Progenitor cell of endocrine pancreas (in vitro differentiated cells): ENCODE measurements at regions not wholly inside any gene's neighbourhood (a gene's known extent, or its start where the extent isn't known, plus 50 kb on each side); places are given as distances from the start of the nearest gene placed in this dataset.

Experiments used
- DNase-seq: peaks from one replicate; pipeline ENCODE4 v3.0.0; 2021; ENCODE audit warnings: low spot score; ENCODE audit not compliant: unreplicated experiment
- H3K27ac Mint-ChIP-seq: 2 replicates; pipeline ENCODE4 v1.8.0; 2021; ENCODE audit warnings: mild to moderate bottlenecking, moderate library complexity, mixed read lengths
- H3K27me3 Mint-ChIP-seq: 2 replicates; pipeline ENCODE4 v1.8.0; 2021; ENCODE audit warnings: mixed read lengths
- H3K36me3 Mint-ChIP-seq: 2 replicates; pipeline ENCODE4 v1.8.0; 2022; ENCODE audit warnings: mixed read lengths; ENCODE audit not compliant: insufficient read depth
- H3K4me1 Mint-ChIP-seq: 2 replicates; pipeline ENCODE4 v1.8.0; 2021; ENCODE audit warnings: low read depth, mixed read lengths
- H3K4me3 Mint-ChIP-seq: 2 replicates; pipeline ENCODE4 v1.8.0; 2021; ENCODE audit warnings: low read depth, mild to moderate bottlenecking, moderate library complexity, mixed read lengths
- H3K9me3 Mint-ChIP-seq: 2 replicates; pipeline ENCODE4 v1.8.0; 2021; ENCODE audit warnings: low read depth, mixed read lengths
- TF ChIP-seq, protein P1 (sequence below): fragments of 200-600 bp; sonication (generic); IDR thresholded peaks from one replicate; pipeline ENCODE4 v1.5.0; 2021; ENCODE audit warnings: antibody characterized with exemption, mild to moderate bottlenecking; ENCODE audit not compliant: unreplicated experiment

- peaks cover 3% of the 10 kb centered on the region for H3K9me3 Mint-ChIP-seq
- no peak overlapping the region for H3K4me3 Mint-ChIP-seq
- H3K36me3 Mint-ChIP-seq, result no peaks in the 10 kb centered on the region
- H3K27me3 Mint-ChIP-seq, result peaks cover 2% of the 10 kb centered on the region
- TF ChIP-seq, protein P1, sequence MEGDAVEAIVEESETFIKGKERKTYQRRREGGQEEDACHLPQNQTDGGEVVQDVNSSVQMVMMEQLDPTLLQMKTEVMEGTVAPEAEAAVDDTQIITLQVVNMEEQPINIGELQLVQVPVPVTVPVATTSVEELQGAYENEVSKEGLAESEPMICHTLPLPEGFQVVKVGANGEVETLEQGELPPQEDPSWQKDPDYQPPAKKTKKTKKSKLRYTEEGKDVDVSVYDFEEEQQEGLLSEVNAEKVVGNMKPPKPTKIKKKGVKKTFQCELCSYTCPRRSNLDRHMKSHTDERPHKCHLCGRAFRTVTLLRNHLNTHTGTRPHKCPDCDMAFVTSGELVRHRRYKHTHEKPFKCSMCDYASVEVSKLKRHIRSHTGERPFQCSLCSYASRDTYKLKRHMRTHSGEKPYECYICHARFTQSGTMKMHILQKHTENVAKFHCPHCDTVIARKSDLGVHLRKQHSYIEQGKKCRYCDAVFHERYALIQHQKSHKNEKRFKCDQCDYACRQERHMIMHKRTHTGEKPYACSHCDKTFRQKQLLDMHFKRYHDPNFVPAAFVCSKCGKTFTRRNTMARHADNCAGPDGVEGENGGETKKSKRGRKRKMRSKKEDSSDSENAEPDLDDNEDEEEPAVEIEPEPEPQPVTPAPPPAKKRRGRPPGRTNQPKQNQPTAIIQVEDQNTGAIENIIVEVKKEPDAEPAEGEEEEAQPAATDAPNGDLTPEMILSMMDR, result no peak
- H3K27ac Mint-ChIP-seq, result no peak overlapping the region
- DNase-seq, result no peak
- H3K4me1 Mint-ChIP-seq, result peaks cover 6% of the 10 kb centered on the region
These were observed 126.6 kb upstream of the MIR17HG start for GRCh38 chr13:91220872-91221271.

DNA sequence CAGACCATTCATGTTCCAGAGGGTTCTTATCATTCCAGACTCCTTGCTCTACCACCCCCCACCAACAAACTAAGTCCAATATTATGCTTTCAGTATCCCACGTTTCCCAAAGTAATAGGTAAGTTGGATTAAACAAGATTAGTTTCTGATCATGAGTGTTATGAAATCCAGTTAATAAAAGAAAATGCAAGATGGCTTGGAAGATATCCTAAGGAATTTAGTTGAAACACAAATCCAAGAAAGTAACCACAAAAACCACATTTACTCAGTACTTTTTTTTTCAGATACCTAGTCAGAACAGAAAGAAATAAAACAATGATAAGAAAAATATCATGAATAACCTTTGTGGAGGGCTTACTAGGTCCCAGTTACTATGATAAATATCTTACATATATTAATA, 119.4 kb upstream of the MIR17HG start:
- Mint-ChIP-seq H3K36me3 (no peaks in the 10 kb centered on the region), H3K4me1 (peaks cover 8% of the 10 kb centered on the region), H3K9me3 (peaks cover 3% of the 10 kb centered on the region), H3K27ac (no peak overlapping the region), H3K27me3 (no peaks in the 10 kb centered on the region), H3K4me3 (no peak overlapping the region)
- no peak for DNase-seq
- TF ChIP-seq, protein P1, result no peak

DNA sequence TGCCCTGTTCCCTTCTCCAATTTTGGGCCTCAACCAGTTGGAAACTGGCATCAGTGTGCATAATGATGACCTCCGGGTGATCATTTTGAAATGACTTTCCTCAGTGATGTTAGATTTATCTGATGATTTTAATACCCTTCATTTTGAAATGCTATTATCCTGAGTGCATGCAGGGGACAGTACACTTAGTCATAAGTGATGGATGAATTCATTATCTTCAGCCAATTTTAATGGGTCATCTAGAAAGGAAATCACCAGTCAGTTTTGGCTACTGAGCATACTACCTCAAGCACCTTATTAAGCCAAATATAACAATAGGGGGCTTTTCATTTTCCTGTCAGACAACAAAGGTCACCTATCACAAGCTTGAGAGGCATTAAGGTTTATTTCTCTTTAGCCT, 118.5 kb upstream of the MIR17HG start:
- H3K4me1 Mint-ChIP-seq, result peaks cover 11% of the 10 kb centered on the region
- H3K27ac Mint-ChIP-seq, result no peak overlapping the region
- DNase-seq, result no peak
- peaks cover 3% of the 10 kb centered on the region for H3K9me3 Mint-ChIP-seq
- H3K36me3 Mint-ChIP-seq, result no peaks in the 10 kb centered on the region
- H3K4me3 Mint-ChIP-seq, result no peak overlapping the region
- TF ChIP-seq, protein P1, result no peak
- no peaks in the 10 kb centered on the region for H3K27me3 Mint-ChIP-seq

DNA sequence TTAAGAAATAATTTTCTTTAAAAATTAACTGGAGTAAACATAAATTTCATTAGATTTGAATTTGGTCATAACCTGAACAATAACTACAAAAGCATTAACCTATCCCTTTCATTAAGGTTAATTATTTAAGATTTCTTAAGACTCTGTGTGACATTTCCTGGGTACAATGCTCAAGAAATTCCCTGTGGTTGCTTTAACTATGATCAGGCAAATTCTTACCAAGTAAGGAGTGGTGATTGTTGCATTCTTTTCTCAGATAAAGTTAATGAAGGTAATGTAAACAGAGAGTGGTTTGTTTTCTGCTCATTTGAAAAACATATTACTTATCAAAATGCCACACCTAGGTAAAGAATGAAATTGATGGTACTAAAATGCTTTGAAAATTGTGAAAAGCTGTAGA, 114.8 kb upstream of the MIR17HG start:
- TF ChIP-seq, protein P1, result no peak
- DNase-seq, result no peak
- Mint-ChIP-seq H3K27me3 (no peaks in the 10 kb centered on the region), H3K9me3 (no peaks in the 10 kb centered on the region), H3K36me3 (no peaks in the 10 kb centered on the region), H3K4me1 (peaks cover 11% of the 10 kb centered on the region), H3K27ac (peak overlapping the region; percentile 63), H3K4me3 (no peak overlapping the region)

DNA sequence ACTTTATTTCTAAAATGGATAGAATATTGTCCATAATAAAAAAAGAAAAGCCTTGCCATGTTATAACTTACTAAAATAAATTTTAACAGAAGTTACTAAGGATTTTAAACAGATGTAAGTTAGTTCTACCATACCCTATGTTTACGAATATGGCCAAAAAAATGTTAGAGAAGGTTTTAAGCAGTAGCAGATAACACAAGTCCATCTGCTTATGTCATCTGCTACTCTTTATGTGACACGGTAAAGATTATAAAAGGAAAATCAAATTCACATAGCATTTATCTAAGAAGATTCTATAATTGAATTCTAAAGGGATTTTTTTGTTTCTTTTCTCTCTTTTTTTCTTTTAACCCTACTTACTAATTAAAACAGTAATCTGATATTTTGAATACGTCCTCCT, 114.2 kb upstream of the MIR17HG start:
- H3K4me1 Mint-ChIP-seq, result peaks cover 11% of the 10 kb centered on the region
- H3K27me3 Mint-ChIP-seq, result no peaks in the 10 kb centered on the region
- H3K27ac Mint-ChIP-seq, result no peak overlapping the region
- no peak for DNase-seq
- H3K4me3 Mint-ChIP-seq, result no peak overlapping the region
- no peaks in the 10 kb centered on the region for H3K9me3 Mint-ChIP-seq
- TF ChIP-seq, protein P1, result no peak
- no peaks in the 10 kb centered on the region for H3K36me3 Mint-ChIP-seq
